HFF-Myc (cell line): ENCODE measurements at regions not wholly inside any gene's neighbourhood (a gene's known extent, or its start where the extent isn't known, plus 50 kb on each side); places are given as distances from the start of the nearest gene placed in this dataset.

Experiments
- DNase-seq: peaks from one replicate; pipeline ENCODE4 v3.0.0-alpha.2; 2011; ENCODE audit warnings: low read depth; ENCODE audit errors: extremely low read depth
- H3K4me3 ChIP-seq: replicated peaks from 2 replicates; pipeline ENCODE4 v1.5.1; 2011; ENCODE audit warnings: low read depth, mild to moderate bottlenecking, control low read depth, low read length
- CTCF ChIP-seq: IDR thresholded peaks from 2 replicates; pipeline ENCODE4 v1.5.1; 2012; ENCODE audit warnings: mild to moderate bottlenecking, low read depth, low read length, control low read depth; ENCODE audit errors: missing control alignments

GRCh38 chr2:41878716-41879234, 169.0 kb upstream of the PKDCC start:
- H3K4me3 ChIP-seq, result no peak overlapping the region
- TF ChIP-seq CTCF, result no peak
- DNase-seq, result no peak

- TF ChIP-seq CTCF, result no peak
- no peak for DNase-seq
- no peak overlapping the region for H3K4me3 ChIP-seq
Observed at GRCh38 chr2:41879235-41879916, 168.4 kb upstream of the PKDCC start.

GRCh38 chr2:41880561-41881243, 167.1 kb upstream of the PKDCC start:
- DNase-seq, result no peak
- H3K4me3 ChIP-seq, result no peak overlapping the region
- TF ChIP-seq CTCF, result no peak

GRCh38 chr2:41881249-41881648, 166.6 kb upstream of the PKDCC start:
- no peak for DNase-seq
- TF ChIP-seq CTCF, result no peak
- no peak overlapping the region for H3K4me3 ChIP-seq

GRCh38 chr2:41884718-41885117, 163.1 kb upstream of the PKDCC start:
- no peak for TF ChIP-seq CTCF
- H3K4me3 ChIP-seq, result no peak overlapping the region
- no peak for DNase-seq

- DNase-seq, result no peak
- TF ChIP-seq CTCF, result no peak
- H3K4me3 ChIP-seq, result no peak overlapping the region
Observed at GRCh38 chr2:41886145-41886664, 161.6 kb upstream of the PKDCC start.
